ENCODE measurements at regions not wholly inside any gene's neighbourhood (a gene's known extent, or its start where the extent isn't known, plus 50 kb on each side); places are given as distances from the start of the nearest gene placed in this dataset.

DNA sequence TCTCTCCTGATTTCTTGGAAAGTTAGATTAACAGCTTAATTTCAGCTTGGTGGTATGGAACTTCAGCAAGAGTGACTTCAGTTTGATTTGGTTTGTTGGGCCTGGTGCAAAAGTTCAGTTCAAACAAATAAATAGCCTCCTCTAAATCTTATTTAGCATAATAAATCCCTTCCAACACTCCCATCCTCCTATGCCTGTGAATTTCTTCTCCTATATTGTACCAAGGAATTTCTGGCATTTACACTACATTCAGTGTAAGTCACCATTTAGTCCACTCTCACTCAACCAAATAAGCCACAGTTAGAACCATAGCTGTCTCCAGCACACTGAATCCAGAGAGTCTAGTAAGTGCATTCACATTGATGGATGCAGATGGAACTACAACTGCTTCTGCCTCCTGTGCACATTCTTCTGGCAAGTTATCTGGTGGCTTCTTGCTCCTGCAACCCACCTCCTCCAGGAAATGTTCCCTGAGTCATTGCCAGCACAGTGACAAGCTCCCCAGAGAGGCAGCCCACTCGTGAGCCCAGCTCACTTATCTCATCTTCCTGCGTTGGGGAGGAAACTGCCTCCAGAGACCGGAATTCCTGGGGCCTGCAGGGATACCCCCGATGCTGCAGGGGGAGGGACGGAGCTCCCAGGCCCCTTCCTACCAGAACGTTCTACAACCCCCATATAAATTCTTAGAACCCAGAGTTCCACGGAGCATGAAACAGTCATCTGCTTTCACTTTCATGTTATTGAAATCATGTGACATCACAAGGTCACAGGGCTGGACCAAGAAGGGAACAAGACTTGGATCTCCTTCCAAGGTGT is 318.3 kb downstream of the PHKB start:
- peak; percentile 10 for DNase-seq (ENCODE audit: low spot score)

DNA sequence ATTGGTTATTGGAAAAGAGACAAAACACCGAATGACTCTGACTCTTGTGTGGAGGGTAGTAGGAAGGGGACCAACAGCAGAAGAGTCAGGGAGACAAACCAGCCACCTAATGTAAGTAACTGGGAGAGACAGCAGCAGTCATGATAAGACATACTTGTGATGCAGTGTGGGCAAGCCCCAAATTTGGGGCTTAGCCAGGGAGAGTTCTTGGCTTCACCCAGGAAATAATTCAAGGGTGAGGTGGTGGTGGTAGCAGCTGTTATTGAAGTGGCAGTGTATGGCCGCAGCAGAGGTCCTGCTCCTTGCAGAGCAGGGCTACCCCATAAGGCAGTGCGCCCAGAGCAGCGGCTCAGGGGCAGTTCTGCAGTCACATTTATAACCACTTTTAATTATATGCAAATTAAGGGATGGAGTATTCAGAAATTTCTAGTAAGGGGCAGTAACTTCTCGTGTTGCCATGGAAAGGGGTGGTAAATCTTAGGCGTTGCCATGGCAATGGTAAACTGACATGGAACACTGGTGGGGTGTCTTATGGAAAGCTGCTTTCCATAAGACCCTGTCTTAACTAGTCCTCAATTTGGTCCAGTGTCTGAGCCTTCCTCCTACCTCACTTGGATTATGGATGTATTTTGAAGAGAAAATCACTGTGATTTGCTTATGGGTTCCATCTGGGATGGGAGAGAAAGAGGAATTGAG is 317.1 kb downstream of the PHKB start:
- DNase-seq (ENCODE audit: low spot score) = no peak

DNA sequence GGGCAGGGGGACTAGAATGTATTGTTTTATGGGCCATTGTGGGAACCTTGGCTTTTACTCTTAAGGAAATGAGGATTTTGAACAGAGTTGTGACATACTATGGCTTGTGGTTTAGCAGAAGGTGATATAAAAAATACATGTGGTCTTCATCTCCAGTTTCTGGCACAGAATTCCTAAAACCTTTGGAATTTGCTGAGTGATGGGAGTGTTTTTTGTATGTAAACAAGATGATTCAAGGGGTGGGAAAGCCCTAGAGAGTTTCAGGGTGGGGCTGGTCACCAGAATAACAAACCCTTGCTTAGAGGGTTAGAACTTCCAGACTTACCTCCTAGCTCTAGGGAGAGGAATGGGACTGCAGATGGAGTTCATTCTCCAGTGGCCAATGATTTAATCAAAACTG is 316.1 kb downstream of the PHKB start:
- no peak for DNase-seq (ENCODE audit: low spot score)

DNA sequence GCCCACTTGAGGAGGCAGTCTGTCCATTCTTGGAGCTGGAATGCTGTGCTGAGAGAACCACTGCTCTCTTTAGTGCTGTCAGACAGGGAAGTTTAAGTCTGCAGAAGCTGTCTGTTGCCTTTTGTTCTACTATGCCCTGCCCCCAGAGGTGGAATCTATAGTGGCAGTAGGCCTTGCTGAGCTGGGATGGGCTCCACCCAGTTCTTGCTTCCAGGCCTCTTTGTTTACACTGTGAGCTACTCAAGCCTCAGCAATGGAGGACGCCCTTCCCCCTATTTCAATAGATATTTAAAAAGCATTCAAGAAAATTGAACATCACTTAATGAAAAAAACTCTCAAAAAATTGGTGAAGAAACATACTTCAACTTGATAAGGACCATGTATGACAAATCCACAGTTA is 313.5 kb downstream of the PHKB start:
- peak; percentile 58 for DNase-seq (ENCODE audit: low spot score)

DNA sequence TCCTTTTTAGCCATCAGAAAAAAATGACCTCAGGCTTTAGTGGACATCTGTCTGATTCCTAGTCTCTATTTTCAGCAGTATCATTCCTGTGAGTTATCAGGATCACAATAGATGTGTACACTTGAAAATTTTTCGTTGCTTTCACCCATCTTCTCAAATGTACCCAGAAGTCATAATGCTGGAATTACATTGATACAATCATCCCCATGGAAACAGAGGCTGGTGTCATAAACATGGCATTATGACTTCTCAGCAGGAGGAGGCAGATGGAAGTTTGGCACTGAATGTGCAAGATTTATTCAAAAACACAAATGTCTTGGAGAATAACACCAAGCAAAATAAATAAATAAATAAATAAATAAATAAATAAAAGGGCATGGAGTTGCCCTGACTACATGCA is 292.5 kb downstream of the PHKB start:
- no peak for DNase-seq (ENCODE audit: low spot score)

Measured in mucosa of gallbladder (tissue), 1 donor.